ENCODE measurements at regions not wholly inside any gene's neighbourhood (a gene's known extent, or its start where the extent isn't known, plus 50 kb on each side); places are given as distances from the start of the nearest gene placed in this dataset.

DNA sequence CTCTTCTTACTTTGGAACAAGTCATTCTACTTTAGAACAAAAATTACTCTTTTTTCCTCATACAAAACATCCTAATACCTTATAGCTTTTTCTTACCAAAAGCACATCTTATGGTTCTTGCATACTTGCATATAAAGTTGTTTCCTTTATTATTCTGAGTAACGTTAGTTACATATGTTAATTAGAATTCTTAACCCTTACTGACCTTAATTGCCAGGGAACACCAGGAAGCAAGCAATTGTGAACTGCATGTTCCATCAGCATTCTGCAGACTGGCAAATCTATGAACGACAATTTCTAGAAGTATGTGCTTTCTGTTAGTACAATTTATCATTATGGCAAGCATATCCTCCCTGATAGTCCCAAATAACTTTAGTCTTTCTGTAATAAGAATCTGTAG is 831.0 kb downstream of the C6orf118 start:
- 2 to 11% methylated on average over 2 of the region's 2 CpGs for WGBS, 2 donors (ENCODE audit: low coverage in 1 of 2)
- no peak for ATAC-seq
- Histone ChIP-seq H3K27me3 (no peaks in the 10 kb centered on the region), H3K4me1 (no peaks in the 10 kb centered on the region), H3K9me3 (peaks cover 0 to 5% (median 0%) of the 10 kb centered on the region in 3 donors), H3K27ac (no peak overlapping the region), H3K36me3 (no peaks in the 10 kb centered on the region), H3K4me3 (no peak overlapping the region)
- TF ChIP-seq EP300 (IDR thresholded peaks at IDR 0.05) (no peak), POLR2A (IDR thresholded peaks at IDR 0.05) (no peak), POLR2AphosphoS5 (IDR thresholded peaks at IDR 0.05) (no peak)
- TF ChIP-seq, protein P1, sequence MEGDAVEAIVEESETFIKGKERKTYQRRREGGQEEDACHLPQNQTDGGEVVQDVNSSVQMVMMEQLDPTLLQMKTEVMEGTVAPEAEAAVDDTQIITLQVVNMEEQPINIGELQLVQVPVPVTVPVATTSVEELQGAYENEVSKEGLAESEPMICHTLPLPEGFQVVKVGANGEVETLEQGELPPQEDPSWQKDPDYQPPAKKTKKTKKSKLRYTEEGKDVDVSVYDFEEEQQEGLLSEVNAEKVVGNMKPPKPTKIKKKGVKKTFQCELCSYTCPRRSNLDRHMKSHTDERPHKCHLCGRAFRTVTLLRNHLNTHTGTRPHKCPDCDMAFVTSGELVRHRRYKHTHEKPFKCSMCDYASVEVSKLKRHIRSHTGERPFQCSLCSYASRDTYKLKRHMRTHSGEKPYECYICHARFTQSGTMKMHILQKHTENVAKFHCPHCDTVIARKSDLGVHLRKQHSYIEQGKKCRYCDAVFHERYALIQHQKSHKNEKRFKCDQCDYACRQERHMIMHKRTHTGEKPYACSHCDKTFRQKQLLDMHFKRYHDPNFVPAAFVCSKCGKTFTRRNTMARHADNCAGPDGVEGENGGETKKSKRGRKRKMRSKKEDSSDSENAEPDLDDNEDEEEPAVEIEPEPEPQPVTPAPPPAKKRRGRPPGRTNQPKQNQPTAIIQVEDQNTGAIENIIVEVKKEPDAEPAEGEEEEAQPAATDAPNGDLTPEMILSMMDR (IDR thresholded peaks at IDR 0.05), result no peak

GRCh38 chr6:164477790-164478189 is 831.6 kb downstream of the C6orf118 start:
- Histone ChIP-seq H3K9me3 (peaks cover 0 to under 1% (median 0%) of the 10 kb centered on the region in 3 donors), H3K36me3 (no peaks in the 10 kb centered on the region), H3K27me3 (no peaks in the 10 kb centered on the region), H3K27ac (no peak overlapping the region), H3K4me1 (no peaks in the 10 kb centered on the region), H3K4me3 (no peak overlapping the region)
- TF ChIP-seq EP300 (IDR thresholded peaks at IDR 0.05) (no peak), POLR2AphosphoS5 (IDR thresholded peaks at IDR 0.05) (no peak), POLR2A (IDR thresholded peaks at IDR 0.05) (no peak)
- TF ChIP-seq, protein P1 (IDR thresholded peaks at IDR 0.05), result no peak
- 68 to 100% methylated on average over 1 to 2 of the region's 2 CpGs for WGBS, 2 donors (ENCODE audit: low coverage in 1 of 2)
- no peak for ATAC-seq

DNA sequence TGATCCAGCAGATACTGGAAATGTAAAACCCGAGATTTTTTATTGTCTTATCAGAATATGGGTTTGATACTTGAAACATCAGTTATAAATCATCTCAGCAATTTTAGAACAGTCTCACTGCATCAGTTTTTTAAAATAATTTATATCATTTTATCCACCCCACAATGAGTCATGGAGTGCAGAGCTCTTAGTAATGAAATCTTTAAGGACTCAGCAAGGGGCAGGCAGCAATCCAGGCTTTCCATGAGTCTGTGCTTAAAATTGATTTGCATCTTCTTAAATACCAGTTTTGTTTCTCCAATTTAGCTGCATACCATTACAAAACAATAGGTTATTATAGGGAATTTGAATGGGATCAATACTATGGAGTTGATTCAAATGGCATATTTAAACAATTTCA is 832.3 kb downstream of the C6orf118 start:
- H3K4me1 ChIP-seq, result no peaks in the 10 kb centered on the region
- TF ChIP-seq, protein P1 (IDR thresholded peaks at IDR 0.05), result no peak
- TF ChIP-seq POLR2A (IDR thresholded peaks at IDR 0.05), result no peak
- no peak for TF ChIP-seq POLR2AphosphoS5 (IDR thresholded peaks at IDR 0.05)
- no peak for TF ChIP-seq EP300 (IDR thresholded peaks at IDR 0.05)
- no peaks in the 10 kb centered on the region for H3K27me3 ChIP-seq
- H3K36me3 ChIP-seq, result no peaks in the 10 kb centered on the region
- H3K9me3 ChIP-seq, result no peaks in the 10 kb centered on the region
- WGBS, 2 donors (ENCODE audit: low coverage in 1 of 2), result 65 to 71% methylated on average over 1 of the region's 1 CpG
- H3K4me3 ChIP-seq, result no peak overlapping the region
- H3K27ac ChIP-seq, result no peak overlapping the region
- ATAC-seq, result no peak

DNA sequence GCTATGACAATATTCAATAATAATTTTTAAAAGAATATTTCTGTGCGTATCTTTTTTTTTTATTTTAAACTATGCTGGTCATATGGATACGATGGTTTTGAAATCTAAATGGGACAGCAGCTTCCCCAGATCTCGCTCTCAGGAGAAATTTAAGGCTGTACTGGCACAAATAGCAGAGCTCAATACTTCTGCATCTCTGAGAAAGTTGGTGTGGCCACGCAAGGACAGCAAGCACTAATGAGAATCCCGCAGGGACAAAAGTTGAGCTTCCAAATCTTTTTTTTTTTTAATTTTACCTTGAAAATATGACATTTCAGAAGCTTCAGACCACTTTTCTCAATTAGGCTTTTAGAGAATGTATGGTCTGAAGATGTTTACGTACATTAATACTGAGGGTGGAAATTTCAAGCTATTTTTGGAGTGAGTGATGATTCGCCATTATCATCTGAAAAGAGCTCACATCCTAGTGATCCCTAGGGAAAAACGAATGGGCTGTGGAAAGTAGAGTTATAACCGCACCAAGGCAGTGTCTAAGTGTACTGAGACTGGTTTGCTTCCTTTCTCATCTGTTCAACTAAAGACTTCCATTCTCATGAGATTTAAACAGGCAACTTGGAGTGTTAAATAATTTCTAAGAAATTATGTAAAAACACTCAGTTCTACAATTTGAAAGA is 840.0 kb downstream of the C6orf118 start:
- WGBS, 2 donors (ENCODE audit: low coverage in 1 of 2), result 75 to 76% methylated on average over 8 to 9 of the region's 9 CpGs
- no peak for TF ChIP-seq POLR2AphosphoS5 (IDR thresholded peaks at IDR 0.05)
- TF ChIP-seq, protein P1 (IDR thresholded peaks at IDR 0.05), result no peak
- Histone ChIP-seq H3K4me1 (no peaks in the 10 kb centered on the region), H3K36me3 (no peaks in the 10 kb centered on the region), H3K9me3 (peaks cover 0 to under 1% (median 0%) of the 10 kb centered on the region in 3 donors), H3K27ac (no peak overlapping the region), H3K27me3 (no peaks in the 10 kb centered on the region), H3K4me3 (no peak overlapping the region)
- ATAC-seq, result no peak

DNA sequence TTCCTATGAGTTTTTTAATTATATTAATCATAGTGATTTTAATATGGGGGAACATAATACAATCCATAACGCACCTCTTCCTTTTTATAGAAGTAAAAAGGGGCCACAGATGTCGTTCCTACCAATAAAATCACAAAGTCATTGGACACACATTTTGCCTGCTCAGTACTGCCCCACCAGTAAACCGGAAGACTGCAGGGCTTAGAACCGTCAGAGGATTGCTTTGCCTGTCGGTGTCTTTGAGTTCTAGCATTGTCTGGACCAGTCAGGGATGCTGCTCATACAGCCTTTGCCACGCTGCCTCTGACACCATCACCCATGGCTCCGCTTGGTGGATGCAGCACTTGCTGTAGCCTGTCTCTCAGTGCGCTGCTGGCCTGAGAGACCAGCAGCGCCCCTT is 853.6 kb downstream of the C6orf118 start:
- WGBS, 2 donors (ENCODE audit: low coverage in 1 of 2), result 88 to 100% methylated on average over 1 to 8 of the region's 9 CpGs

More for the DNA sequence above, 853.6 kb downstream of the C6orf118 start:
- no peaks in the 10 kb centered on the region for H3K4me1 ChIP-seq
- no peaks in the 10 kb centered on the region for H3K27me3 ChIP-seq
- no peaks in the 10 kb centered on the region for H3K36me3 ChIP-seq
- H3K4me3 ChIP-seq, result no peak overlapping the region
- no peaks in the 10 kb centered on the region for H3K9me3 ChIP-seq
- H3K27ac ChIP-seq, result no peak overlapping the region
- TF ChIP-seq POLR2AphosphoS5 (IDR thresholded peaks at IDR 0.05) (no peak), EP300 (IDR thresholded peaks at IDR 0.05) (no peak), POLR2A (IDR thresholded peaks at IDR 0.05) (no peak)
- TF ChIP-seq, protein P1 (IDR thresholded peaks at IDR 0.05), result no peak
- ATAC-seq, result no peak
